SU-DHL-6 (cell line): ENCODE measurements at regions not wholly inside any gene's neighbourhood (a gene's known extent, or its start where the extent isn't known, plus 50 kb on each side); places are given as distances from the start of the nearest gene placed in this dataset.

Experiments
- H2AFZ ChIP-seq: fragments of 200-600 bp; sonication (generic); 2 replicates; pipeline ENCODE4 v1.6.1; 2014; ENCODE audit warnings: low read depth, mild to moderate bottlenecking, moderate library complexity, mixed read lengths, antibody characterized with exemption, low read length; ENCODE audit not compliant: severe bottlenecking
- H3F3A ChIP-seq: fragments of 200-600 bp; shearing (Covaris generic); 2 replicates; pipeline ENCODE4 v1.6.0; 2016; ENCODE audit warnings: antibody characterized with exemption, mild to moderate bottlenecking; ENCODE audit not compliant: insufficient read depth
- H3K27ac ChIP-seq: fragments of 200-600 bp; sonication (generic); 2 replicates; pipeline ENCODE4 v1.5.1; 2016; ENCODE audit warnings: low read depth, mild to moderate bottlenecking, low read length, moderate library complexity, mixed read lengths
- H3K27me3 ChIP-seq: fragments of 200-600 bp; sonication (generic), shearing (Covaris generic); 2 replicates; pipeline ENCODE4 v1.6.0; 2014; ENCODE audit warnings: mild to moderate bottlenecking, low read length
- H3K36me3 ChIP-seq: fragments of 200-600 bp; sonication (generic); 2 replicates; pipeline ENCODE4 v1.6.1; 2014; ENCODE audit warnings: mild to moderate bottlenecking, low read length, mixed read lengths
- H3K4me2 ChIP-seq: fragments of 300-600, 200-600 bp; shearing (Covaris generic), sonication (generic); 2 replicates; pipeline ENCODE4 v1.6.0; 2014; ENCODE audit warnings: low read length, low read depth, mild to moderate bottlenecking; ENCODE audit not compliant: poor library complexity, severe bottlenecking
- H3K4me3 ChIP-seq: fragments of 200-600 bp; sonication (generic); 2 replicates; pipeline ENCODE4 v1.5.1; 2014; ENCODE audit warnings: antibody characterized with exemption, low read length, mild to moderate bottlenecking, mixed read lengths; ENCODE audit not compliant: insufficient read depth, poor library complexity, severe bottlenecking
- H3K79me2 ChIP-seq: fragments of 200-600 bp; sonication (generic); 2 replicates; pipeline ENCODE4 v1.6.1; 2014; ENCODE audit warnings: mild to moderate bottlenecking, low read length, moderate library complexity; ENCODE audit not compliant: insufficient read depth
- H3K9ac ChIP-seq: fragments of 200-600 bp; sonication (generic); 2 replicates; pipeline ENCODE4 v1.7.0; 2014; ENCODE audit warnings: mild to moderate bottlenecking, low read length
- H3K9me2 ChIP-seq: fragments of 200-600 bp; sonication (generic); replicated peaks from 2 replicates; pipeline ENCODE4 v1.6.1; 2014; ENCODE audit warnings: low read length; ENCODE audit not compliant: insufficient read depth
- H3K9me3 ChIP-seq: fragments of 200-600 bp; sonication (generic); 2 replicates; pipeline ENCODE4 v1.6.1; 2014; ENCODE audit warnings: low read length, mixed read lengths; ENCODE audit not compliant: insufficient read depth
- H4K20me1 ChIP-seq: fragments of 200-600 bp; sonication (generic); 2 replicates; pipeline ENCODE4 v1.6.1; 2014; ENCODE audit warnings: low read depth, mild to moderate bottlenecking, antibody characterized with exemption, low read length, moderate library complexity, mixed read lengths
- EZH2phosphoT487 ChIP-seq: fragments of 200-600 bp; sonication (generic), shearing (Covaris generic); conservative IDR thresholded peaks from 2 replicates; pipeline ENCODE4 v1.6.1; 2018; ENCODE audit warnings: mild to moderate bottlenecking, antibody characterized with exemption, low read length, moderate library complexity, mixed read lengths
- TF ChIP-seq, protein P1 (sequence below): fragments of 200-600 bp; sonication (generic); IDR thresholded peaks from one replicate; pipeline ENCODE4 v1.5.1; 2017; ENCODE audit warnings: antibody characterized with exemption, mild to moderate bottlenecking, low read length, moderate library complexity; ENCODE audit not compliant: insufficient read depth, poor library complexity, severe bottlenecking

DNA sequence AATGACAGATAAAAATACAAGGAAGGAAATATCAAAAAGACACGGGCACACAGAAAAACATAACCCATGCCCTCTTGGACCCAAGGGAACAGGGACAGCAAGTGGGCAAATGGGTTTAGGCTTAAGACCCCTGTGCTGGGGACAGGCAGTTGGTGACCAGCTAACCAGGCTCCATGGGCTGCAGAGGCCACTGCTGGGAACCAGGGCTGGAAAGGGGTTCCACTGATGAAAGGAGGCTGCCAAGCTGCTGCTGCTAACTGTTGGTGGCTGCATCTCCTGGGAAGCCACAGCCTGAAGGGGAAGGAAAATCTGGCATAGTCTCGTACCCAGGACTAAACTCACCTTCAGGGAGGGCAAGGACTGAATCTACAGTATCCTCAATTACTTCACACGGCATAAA lies 579.2 kb upstream of the MGMT start:
- H3K4me3 ChIP-seq: no peak overlapping the region
- no peaks in the 10 kb centered on the region for H4K20me1 ChIP-seq
- 0 out of 2 replicates have a peak, but pooled peaks cover 7% of the 10 kb centered on the region for H3K9me3 ChIP-seq
- no peak overlapping the region for H3K9ac ChIP-seq
- no peak overlapping the region for H2AFZ ChIP-seq
- TF ChIP-seq, protein P1, sequence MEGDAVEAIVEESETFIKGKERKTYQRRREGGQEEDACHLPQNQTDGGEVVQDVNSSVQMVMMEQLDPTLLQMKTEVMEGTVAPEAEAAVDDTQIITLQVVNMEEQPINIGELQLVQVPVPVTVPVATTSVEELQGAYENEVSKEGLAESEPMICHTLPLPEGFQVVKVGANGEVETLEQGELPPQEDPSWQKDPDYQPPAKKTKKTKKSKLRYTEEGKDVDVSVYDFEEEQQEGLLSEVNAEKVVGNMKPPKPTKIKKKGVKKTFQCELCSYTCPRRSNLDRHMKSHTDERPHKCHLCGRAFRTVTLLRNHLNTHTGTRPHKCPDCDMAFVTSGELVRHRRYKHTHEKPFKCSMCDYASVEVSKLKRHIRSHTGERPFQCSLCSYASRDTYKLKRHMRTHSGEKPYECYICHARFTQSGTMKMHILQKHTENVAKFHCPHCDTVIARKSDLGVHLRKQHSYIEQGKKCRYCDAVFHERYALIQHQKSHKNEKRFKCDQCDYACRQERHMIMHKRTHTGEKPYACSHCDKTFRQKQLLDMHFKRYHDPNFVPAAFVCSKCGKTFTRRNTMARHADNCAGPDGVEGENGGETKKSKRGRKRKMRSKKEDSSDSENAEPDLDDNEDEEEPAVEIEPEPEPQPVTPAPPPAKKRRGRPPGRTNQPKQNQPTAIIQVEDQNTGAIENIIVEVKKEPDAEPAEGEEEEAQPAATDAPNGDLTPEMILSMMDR: no peak
- TF ChIP-seq EZH2phosphoT487: no peak
- H3K9me2 ChIP-seq: no peaks in the 10 kb centered on the region
- no peak overlapping the region for H3K4me2 ChIP-seq
- H3K27me3 ChIP-seq: no peaks in the 10 kb centered on the region
- H3K36me3 ChIP-seq: no peaks in the 10 kb centered on the region
- no peaks in the 10 kb centered on the region for H3F3A ChIP-seq
- H3K79me2 ChIP-seq: no peaks in the 10 kb centered on the region
- H3K27ac ChIP-seq: no peak overlapping the region

DNA sequence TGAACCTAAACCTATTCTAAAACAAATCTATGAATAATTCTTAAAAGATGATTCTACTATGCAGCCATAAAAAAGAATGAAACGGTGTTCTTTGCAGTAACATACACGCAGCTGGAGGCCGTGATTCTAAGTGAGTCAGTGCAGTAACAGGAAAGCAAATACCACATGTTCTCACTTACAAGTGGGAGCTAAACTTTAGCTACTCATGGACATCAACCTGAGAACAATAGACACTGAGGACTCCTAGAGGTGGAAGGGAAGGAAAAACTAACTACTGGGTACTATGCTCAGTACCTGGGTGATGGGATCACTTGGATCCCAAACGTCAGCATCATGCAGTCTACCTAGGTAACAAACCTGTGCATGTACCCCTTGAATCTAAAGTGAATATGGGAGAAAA lies 575.0 kb upstream of the MGMT start:
- H3K79me2 ChIP-seq: no peaks in the 10 kb centered on the region
- no peaks in the 10 kb centered on the region for H4K20me1 ChIP-seq
- no peak overlapping the region for H2AFZ ChIP-seq
- no peaks in the 10 kb centered on the region; the same call in 1 of the 2 replicates for H3K27me3 ChIP-seq
- H3K27ac ChIP-seq: no peak overlapping the region
- no peaks in the 10 kb centered on the region for H3K9me3 ChIP-seq
- TF ChIP-seq, protein P1: no peak
- TF ChIP-seq EZH2phosphoT487: no peak
- H3F3A ChIP-seq: no peaks in the 10 kb centered on the region
- H3K9me2 ChIP-seq: no peaks in the 10 kb centered on the region
- H3K9ac ChIP-seq: no peak overlapping the region
- H3K4me3 ChIP-seq: no peak overlapping the region
- no peak overlapping the region for H3K4me2 ChIP-seq
- H3K36me3 ChIP-seq: no peaks in the 10 kb centered on the region

DNA sequence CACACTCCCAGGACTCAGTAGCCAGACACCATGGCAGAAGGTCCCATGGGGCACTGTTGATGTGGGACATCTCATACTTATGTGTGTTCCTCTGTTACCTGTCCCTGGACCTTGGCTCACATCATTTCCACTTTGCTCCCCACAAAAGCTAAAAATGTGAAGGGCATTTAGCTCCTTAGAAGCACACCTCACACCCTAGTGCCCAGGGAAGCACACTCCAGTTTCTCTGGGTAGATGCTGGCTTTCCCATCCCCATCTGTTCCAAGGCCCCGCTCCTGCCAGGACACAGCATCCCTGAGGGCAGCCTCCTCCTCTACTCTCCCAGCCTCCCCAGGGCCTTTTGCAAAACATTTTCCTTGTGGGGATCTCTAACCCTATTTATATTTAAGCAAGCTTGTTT lies 572.4 kb upstream of the MGMT start:
- Histone ChIP-seq H3K79me2 (no peaks in the 10 kb centered on the region), H3F3A (no peaks in the 10 kb centered on the region), H3K36me3 (no peaks in the 10 kb centered on the region), H3K9ac (no peak overlapping the region), H3K27me3 (no peaks in the 10 kb centered on the region; the same call in 1 of the 2 replicates), H4K20me1 (no peaks in the 10 kb centered on the region), H3K27ac (no peak overlapping the region), H3K4me2 (no peak overlapping the region), H2AFZ (no peak overlapping the region), H3K4me3 (no peak overlapping the region), H3K9me3 (no peaks in the 10 kb centered on the region), H3K9me2 (no peaks in the 10 kb centered on the region)
- TF ChIP-seq EZH2phosphoT487: no peak
- TF ChIP-seq, protein P1: no peak
